BE2C (cell line): ENCODE measurements at regions not wholly inside any gene's neighbourhood (a gene's known extent, or its start where the extent isn't known, plus 50 kb on each side); places are given as distances from the start of the nearest gene placed in this dataset.

ENCODE experiments used
- DNase-seq: peaks from one replicate; pipeline ENCODE4 v3.0.0-alpha.2; 2020
- H3K27me3 ChIP-seq: fragments of 250-450 bp; sonication (Bioruptor Pico); 2 replicates; pipeline ENCODE4 v1.5.1; 2020; ENCODE audit warnings: mild to moderate bottlenecking
- H3K36me3 ChIP-seq: fragments of 250-450 bp; sonication (Bioruptor Pico); 2 replicates; pipeline ENCODE4 v1.5.1; 2020; ENCODE audit warnings: mild to moderate bottlenecking
- H3K4me1 ChIP-seq: fragments of 250-450 bp; sonication (Bioruptor Pico); 2 replicates; pipeline ENCODE4 v1.5.1; 2020
- H3K4me3 ChIP-seq: 2 replicates; pipeline ENCODE4 v1.5.1; 2011; ENCODE audit warnings: low read depth, low read length
- H3K9me3 ChIP-seq: fragments of 250-450 bp; sonication (Bioruptor Pico); 2 replicates; pipeline ENCODE4 v1.5.1; 2020
- CTCF ChIP-seq: IDR thresholded peaks from 2 replicates; pipeline ENCODE4 v1.5.1; 2012; ENCODE audit warnings: mild to moderate bottlenecking, low read depth, low read length

GRCh38 chr7:36788825-36789470 is 64.7 kb upstream of the AOAH start:
- H3K27me3 ChIP-seq, result no peaks in the 10 kb centered on the region
- no peaks in the 10 kb centered on the region for H3K36me3 ChIP-seq
- no peak for TF ChIP-seq CTCF
- no peaks in the 10 kb centered on the region for H3K4me1 ChIP-seq
- no peak overlapping the region for H3K4me3 ChIP-seq
- no peaks in the 10 kb centered on the region for H3K9me3 ChIP-seq
- no peak for DNase-seq

- H3K36me3 ChIP-seq, result no peaks in the 10 kb centered on the region
- no peaks in the 10 kb centered on the region for H3K9me3 ChIP-seq
- no peak for DNase-seq
- no peak for TF ChIP-seq CTCF
- H3K27me3 ChIP-seq, result no peaks in the 10 kb centered on the region
- H3K4me1 ChIP-seq, result no peaks in the 10 kb centered on the region
- H3K4me3 ChIP-seq, result no peak overlapping the region
Observed at GRCh38 chr7:36787933-36788378, 63.7 kb upstream of the AOAH start.

- no peak for DNase-seq
- TF ChIP-seq CTCF, result no peak
- Histone ChIP-seq H3K27me3 (no peaks in the 10 kb centered on the region), H3K4me1 (no peaks in the 10 kb centered on the region), H3K36me3 (no peaks in the 10 kb centered on the region), H3K9me3 (no peaks in the 10 kb centered on the region), H3K4me3 (no peak overlapping the region)
Observed at GRCh38 chr7:36784991-36785940, 61.0 kb upstream of the AOAH start.

GRCh38 chr7:36781011-36781738 is 56.9 kb upstream of the AOAH start:
- no peak for TF ChIP-seq CTCF
- H3K27me3 ChIP-seq, result no peaks in the 10 kb centered on the region
- no peak overlapping the region for H3K4me3 ChIP-seq
- no peaks in the 10 kb centered on the region for H3K36me3 ChIP-seq
- no peaks in the 10 kb centered on the region for H3K4me1 ChIP-seq
- H3K9me3 ChIP-seq, result no peaks in the 10 kb centered on the region
- DNase-seq, result no peak

GRCh38 chr7:36777855-36778254 is 53.6 kb upstream of the AOAH start:
- Histone ChIP-seq H3K27me3 (no peaks in the 10 kb centered on the region), H3K9me3 (no peaks in the 10 kb centered on the region), H3K4me3 (no peak overlapping the region), H3K36me3 (no peaks in the 10 kb centered on the region), H3K4me1 (no peaks in the 10 kb centered on the region)
- no peak for DNase-seq
- no peak for TF ChIP-seq CTCF
